Right atrium auricular region (tissue), 2 donors: ENCODE measurements at regions not wholly inside any gene's neighbourhood (a gene's known extent, or its start where the extent isn't known, plus 50 kb on each side); places are given as distances from the start of the nearest gene placed in this dataset.

Experiments used
- DNase-seq: peaks from one replicate; pipeline ENCODE4 v3.0.0-alpha.2; 2019; ENCODE audit warnings: low spot score
- H3K27ac ChIP-seq, 2 donors: fragments of 200-600 bp; sonication (generic); 1 replicate in 1 of 2; 2 replicates in 1 of 2; pipeline ENCODE4 v1.5.1; 2016 to 2019
- H3K27me3 ChIP-seq, 2 donors: fragments of 200-600 bp; sonication (generic); one replicate each; pipeline versions ENCODE4 v1.5.1 to v1.6.0; 2017 to 2019
- H3K36me3 ChIP-seq: fragments of 200-600 bp; sonication (generic); one replicate; pipeline ENCODE4 v1.5.1; 2016
- H3K4me1 ChIP-seq, 2 donors: fragments of 200-600 bp; sonication (generic); one replicate each; pipeline versions ENCODE4 v1.5.1 to v1.6.0; 2017 to 2019
- H3K4me3 ChIP-seq, 2 donors: fragments of 200-600 bp; sonication (generic); 1 replicate in 1 of 2; 2 replicates in 1 of 2; pipeline ENCODE4 v1.5.1; 2017 to 2019; ENCODE audit warnings: mild to moderate bottlenecking in 1 of 2, moderate library complexity in 1 of 2
- H3K9me3 ChIP-seq, 2 donors: fragments of 200-600 bp; sonication (generic); one replicate each; pipeline ENCODE4 v1.5.1; 2019
- TF ChIP-seq, protein P1 (sequence below), 2 donors: fragments of 200-600 bp; sonication (generic); IDR thresholded peaks; one replicate each; pipeline ENCODE4 v1.5.1; 2019; ENCODE audit warnings: antibody characterized with exemption in 2 of 2

DNA sequence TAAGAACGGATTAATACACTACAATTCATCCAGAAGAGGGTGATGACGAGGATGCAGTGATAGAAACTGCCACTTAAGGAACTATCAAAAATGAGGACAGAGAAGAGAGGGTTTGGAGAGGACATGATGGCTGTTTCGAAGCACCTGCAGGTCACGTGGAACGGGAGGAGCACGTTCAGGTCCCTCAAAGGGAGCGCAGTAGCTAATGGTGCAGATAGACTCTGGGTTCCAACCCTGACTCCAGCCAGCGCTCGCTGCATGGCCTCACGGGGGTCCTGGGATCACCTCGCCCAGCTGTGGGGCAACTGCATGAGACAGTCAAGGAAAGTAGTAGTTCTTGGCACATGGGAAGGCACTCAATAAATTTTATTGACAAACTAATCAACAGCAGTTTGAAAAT, 208.6 kb upstream of the RNF32 start:
- H3K27ac ChIP-seq: no peak overlapping the region

DNA sequence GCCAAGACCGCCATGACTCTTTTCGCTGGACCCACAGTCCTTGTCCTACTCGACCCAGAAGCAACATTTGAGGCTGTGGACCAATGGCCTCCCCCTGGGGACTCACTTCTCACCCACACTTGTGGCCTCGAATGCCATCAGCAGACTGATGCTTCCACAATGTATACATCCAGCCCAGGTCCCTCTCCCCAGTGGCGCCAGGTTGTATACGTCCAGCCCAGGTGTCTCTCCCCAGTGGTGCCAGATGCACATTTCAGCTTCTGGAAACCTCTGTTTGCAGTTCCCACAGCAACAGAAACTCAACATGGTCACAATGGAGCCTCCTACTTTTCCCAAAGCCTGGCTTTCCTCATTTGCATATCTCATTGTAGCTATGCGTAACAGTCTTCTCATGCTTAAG, 210.5 kb upstream of the RNF32 start:
- Histone ChIP-seq H3K9me3 (no peaks in the 10 kb centered on the region), H3K4me1 (no peaks in the 10 kb centered on the region), H3K27me3 (no peaks in the 10 kb centered on the region), H3K4me3 (no peak overlapping the region), H3K36me3 (no peaks in the 10 kb centered on the region), H3K27ac (no peak overlapping the region)
- DNase-seq: no peak
- TF ChIP-seq, protein P1, sequence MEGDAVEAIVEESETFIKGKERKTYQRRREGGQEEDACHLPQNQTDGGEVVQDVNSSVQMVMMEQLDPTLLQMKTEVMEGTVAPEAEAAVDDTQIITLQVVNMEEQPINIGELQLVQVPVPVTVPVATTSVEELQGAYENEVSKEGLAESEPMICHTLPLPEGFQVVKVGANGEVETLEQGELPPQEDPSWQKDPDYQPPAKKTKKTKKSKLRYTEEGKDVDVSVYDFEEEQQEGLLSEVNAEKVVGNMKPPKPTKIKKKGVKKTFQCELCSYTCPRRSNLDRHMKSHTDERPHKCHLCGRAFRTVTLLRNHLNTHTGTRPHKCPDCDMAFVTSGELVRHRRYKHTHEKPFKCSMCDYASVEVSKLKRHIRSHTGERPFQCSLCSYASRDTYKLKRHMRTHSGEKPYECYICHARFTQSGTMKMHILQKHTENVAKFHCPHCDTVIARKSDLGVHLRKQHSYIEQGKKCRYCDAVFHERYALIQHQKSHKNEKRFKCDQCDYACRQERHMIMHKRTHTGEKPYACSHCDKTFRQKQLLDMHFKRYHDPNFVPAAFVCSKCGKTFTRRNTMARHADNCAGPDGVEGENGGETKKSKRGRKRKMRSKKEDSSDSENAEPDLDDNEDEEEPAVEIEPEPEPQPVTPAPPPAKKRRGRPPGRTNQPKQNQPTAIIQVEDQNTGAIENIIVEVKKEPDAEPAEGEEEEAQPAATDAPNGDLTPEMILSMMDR (IDR thresholded peaks at IDR 0.05): no peak

More for the DNA sequence above, 208.6 kb upstream of the RNF32 start:
- DNase-seq: no peak
- no peaks in the 10 kb centered on the region for H3K4me1 ChIP-seq
- no peaks in the 10 kb centered on the region for H3K27me3 ChIP-seq
- TF ChIP-seq, protein P1 (IDR thresholded peaks at IDR 0.05): no peak
- H3K36me3 ChIP-seq: no peaks in the 10 kb centered on the region
- no peak overlapping the region for H3K4me3 ChIP-seq
- no peaks in the 10 kb centered on the region for H3K9me3 ChIP-seq

DNA sequence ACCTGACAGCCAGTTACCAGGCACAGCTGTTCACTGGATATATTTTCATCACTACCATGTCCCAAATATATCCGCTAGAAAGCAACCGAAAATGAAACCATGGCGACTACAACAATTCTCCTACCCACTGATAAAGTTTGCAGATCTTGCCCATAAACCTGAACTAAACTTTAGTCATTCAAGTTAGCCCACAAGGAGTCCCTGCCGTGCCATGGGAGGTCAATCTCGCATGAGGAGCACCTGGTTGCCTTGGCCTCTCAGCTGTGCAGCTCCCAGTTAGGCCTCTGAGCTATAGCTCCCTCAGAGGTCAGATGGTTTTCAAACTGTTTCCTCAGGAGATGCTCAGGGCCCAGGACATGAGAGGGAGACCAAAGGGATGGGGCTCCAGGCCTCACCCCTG, 211.1 kb upstream of the RNF32 start:
- no peak overlapping the region for H3K4me3 ChIP-seq
- H3K9me3 ChIP-seq: no peaks in the 10 kb centered on the region
- no peaks in the 10 kb centered on the region for H3K27me3 ChIP-seq
- DNase-seq: no peak
- TF ChIP-seq, protein P1 (IDR thresholded peaks at IDR 0.05): no peak
- no peaks in the 10 kb centered on the region for H3K4me1 ChIP-seq
- H3K27ac ChIP-seq: no peak overlapping the region
- no peaks in the 10 kb centered on the region for H3K36me3 ChIP-seq

DNA sequence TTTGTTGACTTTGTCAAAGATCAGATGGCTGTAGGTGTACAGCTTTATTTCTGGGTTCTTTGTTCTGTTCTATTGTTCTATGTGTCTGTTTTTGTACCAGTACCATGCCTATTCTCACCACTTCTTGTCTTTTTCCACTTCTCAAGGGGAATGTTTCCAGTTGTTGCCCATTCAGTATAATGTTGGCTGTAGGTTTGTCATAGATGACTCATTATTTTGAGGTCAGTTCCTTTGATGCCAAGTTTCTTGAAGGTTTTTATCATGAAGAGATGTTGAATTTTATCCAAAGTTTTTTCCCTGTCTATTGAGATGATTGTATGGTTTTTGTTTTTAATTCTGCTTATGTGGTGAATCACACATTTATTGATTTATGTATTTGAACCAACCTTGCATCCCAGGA, 216.7 kb upstream of the RNF32 start:
- no peak overlapping the region for H3K4me3 ChIP-seq
- DNase-seq: no peak
- TF ChIP-seq, protein P1 (IDR thresholded peaks at IDR 0.05): no peak
- H3K36me3 ChIP-seq: no peaks in the 10 kb centered on the region
- no peaks in the 10 kb centered on the region for H3K4me1 ChIP-seq
- no peak overlapping the region for H3K27ac ChIP-seq
- no peaks in the 10 kb centered on the region for H3K27me3 ChIP-seq
- H3K9me3 ChIP-seq: no peaks in the 10 kb centered on the region

DNA sequence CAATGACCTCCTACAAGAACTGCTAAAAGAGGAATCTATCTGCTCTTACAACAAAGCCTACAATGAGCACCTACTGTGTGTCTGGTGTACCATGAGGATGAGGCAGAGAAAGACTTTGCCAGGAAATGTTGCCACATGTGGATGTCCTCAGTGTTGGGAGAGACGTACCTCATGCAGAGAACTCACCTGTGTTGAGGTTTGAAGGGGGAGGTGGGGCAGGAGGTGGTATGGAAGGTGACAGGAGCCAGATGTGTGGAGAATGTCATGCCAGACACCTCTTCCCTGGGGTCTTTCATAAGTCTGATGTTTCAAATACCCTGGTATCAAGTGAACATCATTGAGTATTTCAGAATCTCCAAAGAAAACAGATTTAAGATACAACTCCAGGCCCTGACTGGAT, 220.1 kb upstream of the RNF32 start:
- Histone ChIP-seq H3K4me3 (no peak overlapping the region), H3K9me3 (no peaks in the 10 kb centered on the region), H3K4me1 (no peaks in the 10 kb centered on the region), H3K27me3 (no peaks in the 10 kb centered on the region), H3K27ac (no peak overlapping the region), H3K36me3 (no peaks in the 10 kb centered on the region)
- TF ChIP-seq, protein P1 (IDR thresholded peaks at IDR 0.05): no peak
- no peak for DNase-seq

DNA sequence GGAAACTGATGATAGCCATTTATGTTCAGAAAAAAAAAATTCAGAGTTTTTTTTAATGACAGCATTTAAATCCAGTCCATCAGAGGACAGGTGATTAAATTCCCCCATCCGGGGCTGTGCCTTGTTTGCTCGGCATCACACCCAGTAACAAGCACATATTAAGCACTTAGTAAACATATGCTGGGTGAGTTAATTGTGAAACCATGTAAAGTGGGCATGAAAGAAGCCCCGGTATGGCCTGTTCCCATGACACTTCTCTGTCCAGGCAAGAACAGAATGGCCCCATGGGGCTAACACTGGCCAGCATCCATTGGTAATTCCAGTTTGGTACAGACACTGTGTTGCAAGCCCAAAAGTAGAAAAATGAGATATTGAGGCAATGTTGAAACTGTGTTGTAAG, 220.8 kb upstream of the RNF32 start:
- H3K9me3 ChIP-seq: no peaks in the 10 kb centered on the region
- TF ChIP-seq, protein P1 (IDR thresholded peaks at IDR 0.05): no peak
- no peak for DNase-seq

More for the DNA sequence above, 220.8 kb upstream of the RNF32 start:
- Histone ChIP-seq H3K4me3 (no peak overlapping the region), H3K27me3 (no peaks in the 10 kb centered on the region), H3K36me3 (no peaks in the 10 kb centered on the region), H3K27ac (no peak overlapping the region), H3K4me1 (no peaks in the 10 kb centered on the region)
